HG03432 (cell line): ENCODE measurements at regions not wholly inside any gene's neighbourhood (a gene's known extent, or its start where the extent isn't known, plus 50 kb on each side); places are given as distances from the start of the nearest gene placed in this dataset.
"Not testable (repeated sequence)": the region's sequence is repeated elsewhere in the genome, so short reads cannot be mapped to it uniquely, and the experiment has no call there.

Experiments used
- ATAC-seq: cut with Tn5 transposase; IDR thresholded peaks from one replicate; pipeline ENCODE4 v1.9.1; 2021; ENCODE audit warnings: mild to moderate bottlenecking, moderate library complexity; ENCODE audit not compliant: unreplicated experiment

DNA sequence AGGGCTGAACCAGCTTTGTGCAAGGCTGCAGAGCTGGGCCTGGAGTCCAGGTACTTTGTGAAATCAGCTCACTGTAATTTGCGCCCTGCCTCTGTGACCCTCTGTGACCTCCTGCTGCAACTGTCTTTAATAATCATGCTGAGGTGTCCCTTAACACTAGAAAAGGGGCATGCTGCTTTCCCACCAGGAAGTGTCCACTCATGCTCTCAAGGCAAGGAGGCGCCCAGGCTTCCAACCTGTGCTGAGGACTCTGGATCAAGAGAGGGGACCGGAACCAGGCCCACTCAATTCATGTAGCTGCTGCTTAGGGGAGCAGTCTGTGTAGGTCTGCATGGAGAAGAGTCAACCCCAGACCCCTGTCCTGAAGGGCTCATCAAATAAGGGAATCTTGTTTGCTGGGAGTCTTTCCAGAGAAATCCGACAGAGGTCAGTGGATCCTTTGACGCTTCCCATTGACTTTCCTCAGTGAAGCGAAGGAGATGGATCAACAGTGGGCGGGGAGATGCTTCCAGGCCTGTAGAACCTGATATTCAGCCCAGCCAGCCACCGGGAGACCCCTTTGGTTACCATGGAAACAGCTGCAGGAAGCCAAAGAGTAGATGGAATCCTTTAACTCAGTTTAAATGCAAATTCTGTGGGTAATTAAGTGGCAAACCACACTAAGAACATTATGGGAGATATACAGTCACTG lies 945.9 kb downstream of the GRID1 start:
- no peak for ATAC-seq

DNA sequence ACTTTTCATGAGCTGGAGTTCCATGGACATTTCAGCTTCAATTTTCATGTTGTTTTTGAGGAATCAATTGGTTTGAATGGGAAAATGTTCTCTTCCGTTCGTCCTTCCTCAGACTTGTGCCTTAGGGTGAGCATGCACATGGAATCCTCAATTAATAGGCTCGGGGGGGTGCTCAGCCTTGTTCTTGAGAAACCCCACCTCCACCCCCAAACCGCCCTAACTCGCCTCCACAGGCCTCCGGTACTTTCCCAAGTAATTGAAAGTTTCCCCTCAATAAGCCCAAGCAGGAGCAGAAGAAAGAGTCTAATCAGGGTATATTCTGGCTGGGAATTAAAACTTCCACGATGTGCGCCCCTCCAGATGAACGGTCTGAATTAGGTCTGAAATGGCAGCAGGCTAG lies 945.2 kb downstream of the GRID1 start:
- ATAC-seq = no peak

DNA sequence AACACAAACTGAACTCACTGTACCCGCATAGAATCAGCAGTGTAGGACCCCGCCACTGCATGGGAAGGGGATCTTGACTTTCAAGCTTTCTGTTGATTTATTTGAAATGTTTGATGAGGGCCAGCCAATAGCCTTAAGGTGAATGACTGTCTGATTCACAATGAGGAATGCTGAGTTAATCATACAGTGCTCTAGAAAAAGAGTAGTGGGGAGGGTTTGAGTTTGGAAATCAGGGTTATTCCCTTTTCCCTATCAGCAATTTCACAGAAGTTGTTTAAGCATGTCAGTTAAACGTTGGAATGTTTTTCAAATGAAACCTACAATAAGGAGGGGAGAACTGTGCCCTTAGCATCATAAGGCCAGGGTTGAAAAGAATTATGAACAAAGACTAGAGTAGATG lies 937.5 kb downstream of the GRID1 start:
- ATAC-seq = no peak

DNA sequence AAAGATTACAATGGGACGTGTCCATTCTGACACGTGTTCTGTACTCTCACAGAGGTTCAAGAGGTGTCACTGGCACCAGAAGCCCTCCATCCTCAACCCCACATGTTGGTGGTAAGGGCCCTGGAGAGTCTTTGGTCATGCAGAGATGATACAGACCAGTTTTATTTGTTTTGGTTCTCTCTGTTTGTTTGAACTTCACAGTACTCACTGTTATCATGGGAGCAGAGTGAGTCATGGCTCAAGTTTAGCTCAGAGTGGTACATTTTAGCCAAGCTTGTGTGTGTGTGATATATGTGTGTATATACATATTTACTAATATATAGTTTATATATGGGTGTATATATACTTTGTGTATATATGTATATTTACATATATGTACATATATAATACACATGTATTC lies 935.6 kb downstream of the GRID1 start:
- no peak for ATAC-seq

DNA sequence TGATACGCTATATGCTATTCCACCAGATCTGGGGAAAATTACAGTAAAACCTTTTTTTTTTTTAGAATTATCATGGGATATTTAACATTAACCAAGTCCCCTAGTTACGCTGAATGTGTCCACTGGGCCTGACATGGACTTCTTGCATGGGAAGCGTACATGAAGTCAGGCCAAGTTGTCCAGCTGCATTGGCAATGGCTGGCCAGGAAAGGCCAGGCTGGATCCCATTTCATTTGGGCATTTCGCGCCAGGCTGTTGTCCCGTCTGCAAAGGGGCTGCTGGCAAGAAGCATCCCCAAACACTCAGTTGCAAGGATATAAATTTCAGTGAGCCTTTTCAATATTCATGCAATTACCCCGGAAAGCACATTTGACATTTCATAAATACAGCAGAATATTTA lies 933.3 kb downstream of the GRID1 start:
- no peak for ATAC-seq

DNA sequence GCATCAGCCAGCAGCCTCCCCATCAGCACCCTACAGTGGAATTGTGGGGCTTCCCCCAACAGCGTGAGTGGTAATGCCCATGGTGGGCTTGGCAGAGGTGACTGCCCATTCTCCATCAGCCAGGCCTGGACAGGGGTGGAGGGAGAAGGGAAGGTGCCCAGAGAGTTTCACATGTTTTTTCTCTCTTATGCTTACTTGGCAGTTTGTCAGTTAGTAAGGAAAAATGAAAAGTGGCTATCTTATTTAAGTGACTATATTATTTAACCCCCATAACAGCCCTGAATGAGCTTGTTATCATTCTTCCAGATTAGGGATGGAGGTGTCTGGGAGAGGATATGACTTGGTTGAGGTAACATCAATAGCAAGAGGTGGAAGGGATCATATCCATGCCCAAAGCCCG lies 921.7 kb downstream of the GRID1 start:
- ATAC-seq = no peak

DNA sequence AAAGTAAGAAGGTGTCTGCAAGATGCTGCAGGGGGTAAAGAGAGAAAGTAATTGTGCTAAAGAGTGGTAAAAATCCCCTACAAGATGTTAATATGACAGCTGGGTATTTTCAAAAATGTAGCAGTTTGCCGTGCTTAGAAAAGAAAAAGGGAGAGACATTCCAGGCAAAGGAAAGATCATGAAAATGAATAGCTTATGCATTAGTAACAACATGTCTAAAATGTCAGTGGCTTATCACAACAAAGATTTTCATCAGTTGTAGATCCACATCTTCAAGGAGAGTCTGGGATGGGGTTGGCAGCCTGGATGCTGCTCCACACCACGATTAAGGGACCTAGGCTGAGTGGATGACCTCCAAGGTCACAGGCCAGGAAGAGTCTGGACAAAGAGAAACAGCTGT lies 920.9 kb downstream of the GRID1 start:
- ATAC-seq = no peak

DNA sequence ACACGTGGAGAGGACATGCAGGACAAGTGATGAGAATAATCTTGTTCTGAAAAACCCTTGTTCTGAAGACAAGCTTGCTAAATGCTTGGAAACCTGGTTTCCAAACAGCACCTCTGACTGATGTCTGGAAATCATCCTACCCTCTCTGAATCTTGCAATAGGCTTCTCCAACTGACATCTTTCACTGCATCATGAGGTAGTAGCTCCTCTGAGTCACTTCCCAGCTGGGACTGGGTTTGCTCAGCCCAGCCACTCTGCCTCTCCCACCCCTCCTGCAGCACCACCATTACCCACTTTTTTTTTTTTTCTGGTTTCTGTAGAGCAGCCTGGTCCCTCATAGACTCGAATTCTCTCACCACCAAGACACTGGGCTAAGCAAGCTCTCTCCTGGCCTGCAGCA lies 919.8 kb downstream of the GRID1 start:
- no peak for ATAC-seq

DNA sequence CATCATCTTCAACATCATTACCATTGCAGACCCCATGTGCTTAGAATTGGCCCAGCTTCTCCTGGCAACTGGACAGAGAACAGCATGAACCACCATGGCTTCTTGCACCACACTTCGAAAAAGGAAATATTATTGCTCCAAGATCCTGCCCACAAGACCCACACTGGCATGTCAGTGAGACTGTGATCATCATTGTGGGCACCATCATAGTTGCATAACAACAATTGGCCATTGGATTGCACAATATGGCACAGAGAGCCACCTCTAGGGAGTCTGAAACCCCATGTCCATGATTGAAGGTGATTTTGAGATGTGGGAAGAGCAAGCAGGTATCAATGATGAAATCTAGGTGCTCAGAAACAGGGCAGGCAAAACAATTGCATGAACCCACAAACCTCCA lies 918.9 kb downstream of the GRID1 start:
- no peak for ATAC-seq

DNA sequence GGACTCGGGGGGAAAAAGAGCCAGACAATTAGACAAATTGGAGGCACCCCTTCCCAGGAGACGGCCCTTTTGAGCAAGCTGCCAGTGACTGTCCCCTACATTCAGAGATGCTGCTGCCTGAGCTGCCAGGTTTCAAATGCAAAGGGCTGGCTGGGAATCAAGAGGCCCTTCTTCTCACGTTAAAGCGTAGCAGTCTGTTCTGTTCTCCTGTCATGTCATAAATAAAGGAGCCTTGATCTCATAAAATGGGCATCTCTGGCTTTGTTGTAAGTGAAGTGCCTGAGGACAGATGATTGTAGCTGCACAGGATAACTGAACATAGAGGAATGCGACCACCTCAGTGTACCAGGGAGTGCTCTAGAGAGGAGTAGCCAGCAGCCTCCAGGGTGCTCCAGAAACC lies 917.9 kb downstream of the GRID1 start:
- no peak for ATAC-seq

DNA sequence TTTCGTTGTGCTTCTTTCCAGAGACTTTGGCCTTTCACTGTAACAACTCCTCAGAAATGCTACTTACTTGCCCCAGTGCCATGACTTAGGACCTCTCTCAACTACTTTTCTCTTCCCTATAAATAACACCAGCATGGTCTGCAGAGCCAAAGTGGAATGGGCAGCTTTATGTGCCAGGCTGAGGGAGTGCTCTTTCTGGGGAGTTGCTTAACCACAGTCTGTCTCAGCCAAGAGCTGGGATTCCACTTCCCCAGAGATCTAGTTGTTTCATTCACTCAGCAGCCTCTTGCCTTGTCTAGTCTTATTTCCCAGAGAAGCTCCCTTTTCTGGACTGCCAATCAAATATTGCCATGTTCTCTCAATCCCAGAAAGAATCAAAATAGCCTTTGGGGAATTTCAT lies 912.2 kb downstream of the GRID1 start:
- no peak for ATAC-seq

DNA sequence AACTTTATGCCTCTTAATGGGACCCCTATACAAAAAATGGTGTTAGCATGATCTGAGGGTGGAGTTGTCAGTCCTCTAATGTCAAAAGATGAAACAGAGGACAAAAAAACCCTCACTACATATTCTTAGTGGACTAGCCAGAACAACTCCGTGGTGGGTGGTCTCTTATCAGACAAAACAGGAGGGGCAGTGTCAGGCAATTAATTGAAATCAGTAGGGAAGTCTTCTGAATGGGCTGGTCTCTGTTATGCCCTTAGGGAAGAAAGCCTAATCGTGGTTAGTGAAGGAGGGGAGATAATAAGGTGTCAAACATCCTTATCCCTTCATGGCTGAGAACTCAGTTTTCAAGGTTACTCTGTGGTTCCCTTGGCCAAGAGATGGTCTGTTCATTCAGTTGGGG lies 909.4 kb downstream of the GRID1 start:
- no peak for ATAC-seq

DNA sequence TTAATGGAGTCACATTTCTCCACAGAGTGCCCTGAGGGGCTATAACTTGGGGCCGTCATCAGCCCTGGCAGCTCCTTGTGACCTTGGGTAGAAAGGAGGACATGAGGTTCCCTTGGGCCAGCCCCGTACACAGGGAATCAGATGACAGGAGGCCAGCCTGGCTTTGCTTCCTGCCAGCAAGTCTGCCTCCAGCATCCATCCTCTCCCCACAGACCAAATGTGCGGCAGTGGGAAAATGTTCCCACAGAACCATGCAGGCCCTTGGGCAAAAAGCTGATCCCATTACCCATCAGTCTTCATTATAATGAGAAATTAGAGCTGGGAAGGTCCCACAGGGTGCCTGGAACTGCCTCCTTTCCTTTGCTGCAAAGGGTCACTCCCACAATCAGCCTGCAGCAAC lies 908.3 kb downstream of the GRID1 start:
- no peak for ATAC-seq

DNA sequence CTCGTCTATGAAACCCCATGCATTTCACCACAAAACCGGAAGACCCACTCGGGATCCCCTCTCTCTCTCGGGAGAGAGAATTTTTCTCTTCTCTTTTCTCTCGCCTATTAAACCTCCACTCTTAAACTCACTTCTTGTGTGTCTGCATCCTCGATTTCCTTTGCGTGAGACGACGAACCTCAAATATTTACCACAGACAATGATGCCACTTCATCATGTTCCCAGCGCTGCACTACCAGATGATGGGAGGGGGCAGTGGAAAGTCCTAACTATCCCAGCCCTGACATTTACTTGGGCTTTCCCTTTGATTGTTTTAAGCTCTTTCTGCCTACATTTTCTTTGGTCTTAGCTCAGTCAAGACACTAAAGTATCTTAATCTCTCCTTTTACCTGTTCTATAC lies 906.7 kb downstream of the GRID1 start:
- ATAC-seq = no peak

DNA sequence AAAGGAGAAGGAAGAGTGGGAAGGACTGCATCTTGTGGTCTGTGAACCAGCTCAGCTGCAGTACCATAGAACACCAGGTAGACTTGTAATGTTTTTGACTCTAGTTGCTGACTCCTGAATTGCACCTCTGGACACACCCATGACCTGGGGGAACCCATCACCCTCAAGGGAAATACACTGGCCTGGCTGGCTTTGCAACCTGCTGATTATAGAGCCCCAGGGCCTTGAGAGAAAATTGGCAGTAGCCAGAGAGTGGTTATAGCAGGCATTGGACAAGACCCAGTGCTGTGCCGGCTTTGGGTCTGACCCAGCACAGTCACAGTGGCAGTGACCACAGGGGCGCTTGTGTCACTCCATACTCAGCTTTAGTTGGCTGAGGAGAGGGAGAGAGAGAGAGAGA lies 902.3 kb downstream of the GRID1 start:
- no peak for ATAC-seq

DNA sequence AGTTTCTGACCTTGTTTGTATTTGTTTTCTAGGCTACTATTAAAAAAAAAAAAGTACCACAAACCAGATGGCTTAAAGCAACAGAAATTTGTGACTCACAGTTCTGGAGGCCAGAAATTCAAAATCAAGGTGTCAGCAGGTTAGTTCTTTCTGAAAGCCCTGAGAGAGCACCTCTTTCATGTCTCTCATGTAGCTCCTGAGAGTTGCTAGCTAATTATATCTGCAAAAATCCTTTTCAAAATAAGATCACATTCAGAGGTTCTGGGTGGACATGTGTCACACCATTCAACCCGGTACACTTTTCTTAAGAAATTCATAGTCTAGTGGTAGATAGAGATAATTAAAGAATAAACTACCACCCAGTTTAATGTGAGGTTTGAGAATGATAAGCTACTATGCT lies 888.6 kb downstream of the GRID1 start:
- ATAC-seq = no peak

DNA sequence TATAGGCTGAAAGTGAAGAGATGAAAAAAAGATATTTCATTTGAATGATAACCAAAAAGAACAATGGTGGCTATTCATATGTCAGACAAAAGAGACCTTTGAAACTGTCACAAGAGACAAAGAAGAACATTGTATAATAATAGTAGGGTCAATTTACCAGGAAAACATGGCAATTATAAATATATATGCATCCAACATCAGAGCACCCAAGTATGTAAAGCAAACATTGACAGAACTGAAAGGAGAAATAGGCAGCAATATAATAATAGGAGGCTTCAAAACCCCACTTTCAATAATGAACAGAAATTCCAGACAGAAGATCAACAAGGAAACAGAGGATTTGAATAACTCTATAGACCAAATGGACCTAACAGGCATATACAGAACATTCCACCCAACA lies 876.2 kb downstream of the GRID1 start:
- no peak for ATAC-seq

DNA sequence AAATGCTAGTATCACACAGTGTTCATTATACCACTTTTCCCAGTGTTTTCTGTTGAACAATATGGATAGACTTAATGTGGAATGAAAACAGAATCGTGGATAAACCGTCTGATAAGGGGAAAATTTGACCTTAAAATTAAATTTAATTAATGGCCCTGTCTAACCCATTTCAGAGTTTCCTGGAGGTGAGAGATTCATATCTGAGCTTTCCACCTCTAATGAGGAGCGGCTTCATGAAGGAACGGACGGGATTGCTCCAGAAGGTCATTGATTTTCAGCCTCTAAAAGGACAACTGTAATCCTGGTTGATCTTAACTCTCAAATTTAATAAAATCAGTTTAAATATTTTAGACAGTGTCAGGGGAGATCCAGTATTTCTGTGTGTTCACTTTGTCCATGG lies 874.9 kb downstream of the GRID1 start:
- ATAC-seq = no peak

DNA sequence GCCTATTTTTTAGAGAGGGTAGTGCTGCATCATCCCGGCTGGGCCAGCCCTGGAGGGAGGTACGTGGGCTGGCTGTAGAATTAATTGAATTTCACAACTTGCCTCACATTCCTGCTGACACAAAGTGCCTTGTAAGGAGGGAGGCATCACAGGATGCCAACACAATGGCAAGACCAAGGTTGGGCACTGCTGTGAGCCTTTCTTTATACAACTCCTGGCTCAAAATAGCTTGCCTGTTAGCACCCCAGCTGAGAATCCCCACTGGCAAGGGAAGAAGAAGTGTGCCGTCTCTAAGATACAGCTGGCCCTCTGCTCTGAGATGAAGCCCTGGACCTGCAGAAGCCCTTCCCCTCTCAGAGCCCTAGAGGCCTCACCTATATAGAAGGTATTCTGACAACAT lies 873.9 kb downstream of the GRID1 start:
- no peak for ATAC-seq

DNA sequence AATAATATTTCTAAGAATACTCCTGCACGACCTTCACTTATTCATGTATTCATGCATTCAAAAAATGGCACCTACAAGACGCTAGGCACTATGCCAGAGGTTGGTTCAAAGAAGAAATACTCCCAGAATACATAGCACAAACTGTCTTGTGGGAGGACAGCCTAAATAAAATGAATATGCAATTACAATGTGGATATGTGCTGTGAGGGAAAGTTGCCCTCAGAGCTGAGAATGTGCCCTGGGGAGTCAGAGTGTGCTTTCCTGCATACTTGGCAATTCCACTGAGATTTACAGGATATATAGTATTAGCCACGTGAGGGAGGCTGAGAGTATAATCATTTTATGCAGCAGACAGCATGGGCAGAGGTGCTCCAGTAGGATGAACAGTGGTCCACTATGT lies 872.9 kb downstream of the GRID1 start:
- ATAC-seq = no peak

DNA sequence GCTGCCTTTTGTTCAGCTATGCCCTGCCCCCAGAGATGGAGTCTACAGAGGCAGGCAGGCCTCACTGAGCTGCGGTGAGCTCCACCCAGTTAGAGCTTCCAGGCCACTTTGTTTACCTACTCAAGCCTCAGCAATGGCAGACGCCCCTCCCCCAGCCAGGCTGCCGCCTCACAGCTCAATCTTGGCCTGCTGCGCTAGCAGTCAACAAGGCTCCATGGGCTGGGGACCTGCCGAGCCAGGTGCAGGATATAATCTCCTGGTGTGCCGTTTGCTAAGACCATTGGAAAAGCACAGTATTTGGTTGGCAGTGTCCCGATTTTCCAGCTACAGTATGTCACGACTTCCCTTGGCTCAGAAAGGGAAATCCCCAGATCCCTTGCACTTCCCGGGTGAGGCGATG lies 862.0 kb downstream of the GRID1 start:
- not testable (repeated sequence) for ATAC-seq

DNA sequence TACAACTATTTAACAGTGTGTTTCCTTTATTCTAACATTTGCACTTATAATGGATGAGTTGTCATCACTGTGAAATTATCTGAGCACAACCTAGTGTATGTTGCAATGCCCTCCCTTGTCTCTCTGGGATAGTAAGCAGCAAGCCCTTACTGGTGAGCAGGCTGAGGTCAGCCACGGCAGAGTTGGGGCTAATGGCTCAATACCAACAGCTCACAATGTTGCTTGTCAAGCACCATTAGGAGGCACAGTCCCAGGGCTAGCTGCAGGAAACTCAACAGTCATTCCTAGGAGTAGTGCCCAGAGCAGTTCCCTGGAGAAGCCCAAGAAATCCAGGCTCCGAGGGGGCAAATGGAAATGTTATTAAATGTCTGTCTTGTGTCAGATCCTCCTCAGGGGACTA lies 858.4 kb downstream of the GRID1 start:
- ATAC-seq = no peak

DNA sequence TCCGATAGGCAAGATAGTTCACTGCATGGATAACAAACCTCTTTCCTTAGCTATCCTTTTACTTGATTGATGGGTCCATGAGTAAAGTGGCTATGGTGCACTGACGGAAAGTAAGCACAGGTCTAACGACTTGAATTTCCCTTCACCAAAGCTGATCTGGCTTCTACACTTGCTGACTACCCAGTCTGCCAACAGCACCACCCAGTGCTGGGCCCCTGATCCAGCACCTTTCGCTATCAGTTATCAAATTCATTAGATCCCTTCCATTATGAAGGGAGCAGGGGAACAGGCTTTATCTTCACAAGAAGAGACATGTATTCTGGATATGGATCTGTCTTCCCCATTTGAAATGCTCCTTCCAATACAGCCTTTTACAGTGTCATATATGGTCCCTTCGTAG lies 855.9 kb downstream of the GRID1 start:
- no peak for ATAC-seq

DNA sequence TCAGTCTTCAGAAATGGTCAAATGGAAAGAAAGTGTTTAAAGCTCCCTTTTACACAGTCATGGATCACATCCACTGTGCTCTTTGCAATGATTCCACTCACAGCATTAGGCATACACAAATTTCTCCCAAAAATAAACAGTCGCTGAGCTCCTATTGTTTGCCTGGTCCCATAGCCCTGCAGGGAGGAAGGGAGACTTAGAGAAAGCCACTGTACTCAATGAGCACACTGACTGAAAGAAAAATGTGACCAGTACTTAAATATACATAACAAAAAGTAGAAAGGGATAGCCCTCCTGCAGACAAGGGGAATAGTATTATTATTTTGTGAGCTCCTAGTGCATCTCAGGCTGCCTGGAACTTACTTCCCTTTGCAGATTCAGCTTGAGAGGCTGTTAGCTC lies 853.2 kb downstream of the GRID1 start:
- no peak for ATAC-seq
